ENCODE measurements at regions not wholly inside any gene's neighbourhood (a gene's known extent, or its start where the extent isn't known, plus 50 kb on each side); places are given as distances from the start of the nearest gene placed in this dataset.

DNA sequence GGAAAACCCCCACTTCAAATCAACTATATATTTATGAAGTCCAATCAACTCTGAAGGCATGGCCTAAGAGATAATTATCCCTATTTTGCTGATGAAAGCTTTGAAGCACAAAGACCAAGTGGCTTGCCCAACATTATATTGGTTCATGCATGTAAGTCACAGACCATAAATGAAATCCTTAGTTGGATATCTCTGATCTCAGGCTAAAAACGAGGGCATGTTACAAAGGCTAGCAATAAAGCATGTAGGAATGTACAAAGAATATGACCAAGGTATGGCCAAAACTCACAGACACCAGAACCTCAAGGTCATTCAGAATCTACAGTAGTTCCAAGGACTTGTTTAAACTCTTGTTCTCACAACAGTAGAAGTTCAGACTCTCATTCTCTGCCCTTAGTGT, 100.2 kb upstream of the SESN3 start:
- CTCF ChIA-PET, result no interaction called here
- Histone ChIP-seq H3K4me1 (ENCODE audit: control insufficient read depth in 1 of 2, insufficient read depth in 2 of 2, low read length in 2 of 2) (0 out of 4 replicates have a peak, but pooled peaks cover 0 to 4% of the 10 kb centered on the region in 2 experiments), H3K9ac (ENCODE audit: low read length) (no peak overlapping the region), H3K79me2 (ENCODE audit: insufficient read depth, low read length) (no peaks in the 10 kb centered on the region), H2AFZ (ENCODE audit: low read depth, low read length, poor library complexity, severe bottlenecking) (no peak overlapping the region), H3K4me2 (ENCODE audit: low read length) (no peak overlapping the region), H4K20me1 (ENCODE audit: insufficient read depth) (no peaks in the 10 kb centered on the region), H3K9me3 (ENCODE audit: control insufficient read depth in 1 of 2, insufficient read depth in 1 of 2, low read depth in 1 of 2, low read length in 2 of 2) (no peaks in the 10 kb centered on the region), H3K4me3 (replicated peaks in 1 of 2; ENCODE audit: low read depth in 1 of 2, low read length in 2 of 2) (no peak overlapping the region), H3K9me2 (ENCODE audit: insufficient read depth) (no peaks in the 10 kb centered on the region), H3K27ac (ENCODE audit: low read depth, low read length) (no peak overlapping the region), H3K36me3 (ENCODE audit: control insufficient read depth in 1 of 2, insufficient read depth in 2 of 2, low read length in 2 of 2) (no peaks in the 10 kb centered on the region), H3K27me3 (ENCODE audit: insufficient read depth, low read length) (no peaks in the 10 kb centered on the region)
- POLR2A ChIA-PET, result no interaction called here
- no peak for DNase-seq (ENCODE audit: low read depth, low spot score)
- no TSS peak for BruUV-seq (replicated peaks)
- intact Hi-C loops (cut with micrococcal nuclease), result no loop called here
- RAD21 ChIA-PET (ENCODE audit: low non-redundant PET in 1 of 2, low total read pairs in 2 of 2, uncharacterized antibody in 2 of 2, unreplicated experiment in 2 of 2), result no interaction called here
- ATAC-seq, result no peak
- no peak for TF ChIP-seq FOSL1 (IDR thresholded peaks at IDR 0.05; ENCODE audit: low read depth)
- TF ChIP-seq POLR2AphosphoS5 (IDR thresholded peaks at IDR 0.05; ENCODE audit: low read depth, low read length), result no peak
- TF ChIP-seq REST (IDR thresholded peaks at IDR 0.05; ENCODE audit: low read depth), result no peak
- no peak for TF ChIP-seq EZH2phosphoT487 (IDR thresholded peaks at IDR 0.05; ENCODE audit: borderline replicate concordance)
- no peak for TF ChIP-seq ZBTB33 (IDR thresholded peaks at IDR 0.05; ENCODE audit: extremely low read depth, insufficient replicate concordance, low read length)
- no peak for TF ChIP-seq EZH2 (IDR thresholded peaks at IDR 0.05)
- TF ChIP-seq, protein P1, sequence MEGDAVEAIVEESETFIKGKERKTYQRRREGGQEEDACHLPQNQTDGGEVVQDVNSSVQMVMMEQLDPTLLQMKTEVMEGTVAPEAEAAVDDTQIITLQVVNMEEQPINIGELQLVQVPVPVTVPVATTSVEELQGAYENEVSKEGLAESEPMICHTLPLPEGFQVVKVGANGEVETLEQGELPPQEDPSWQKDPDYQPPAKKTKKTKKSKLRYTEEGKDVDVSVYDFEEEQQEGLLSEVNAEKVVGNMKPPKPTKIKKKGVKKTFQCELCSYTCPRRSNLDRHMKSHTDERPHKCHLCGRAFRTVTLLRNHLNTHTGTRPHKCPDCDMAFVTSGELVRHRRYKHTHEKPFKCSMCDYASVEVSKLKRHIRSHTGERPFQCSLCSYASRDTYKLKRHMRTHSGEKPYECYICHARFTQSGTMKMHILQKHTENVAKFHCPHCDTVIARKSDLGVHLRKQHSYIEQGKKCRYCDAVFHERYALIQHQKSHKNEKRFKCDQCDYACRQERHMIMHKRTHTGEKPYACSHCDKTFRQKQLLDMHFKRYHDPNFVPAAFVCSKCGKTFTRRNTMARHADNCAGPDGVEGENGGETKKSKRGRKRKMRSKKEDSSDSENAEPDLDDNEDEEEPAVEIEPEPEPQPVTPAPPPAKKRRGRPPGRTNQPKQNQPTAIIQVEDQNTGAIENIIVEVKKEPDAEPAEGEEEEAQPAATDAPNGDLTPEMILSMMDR (IDR thresholded peaks at IDR 0.05 in 2 of 3, conservative IDR thresholded peaks at IDR 0.05 in 1 of 3; ENCODE audit: borderline replicate concordance in 1 of 3, insufficient read depth in 1 of 3, low read depth in 2 of 3, low read length in 2 of 3), result no peak
- TF ChIP-seq SIN3A (IDR thresholded peaks at IDR 0.05; ENCODE audit: low read depth), result no peak

All from HCT116 (cell line).